GM23338 (cell line): ENCODE measurements at regions not wholly inside any gene's neighbourhood (a gene's known extent, or its start where the extent isn't known, plus 50 kb on each side); places are given as distances from the start of the nearest gene placed in this dataset.

Source experiments
- EZH2 ChIP-seq: fragments of 200-600 bp; sonication (generic); IDR thresholded peaks from one replicate; pipeline ENCODE4 v1.8.0; 2017; ENCODE audit warnings: antibody characterized with exemption, mild to moderate bottlenecking, low read depth; ENCODE audit not compliant: unreplicated experiment
- EZH2phosphoT487 ChIP-seq: fragments of 200-600 bp; sonication (generic); IDR thresholded peaks from one replicate; pipeline ENCODE4 v1.8.1; 2018; ENCODE audit warnings: antibody characterized with exemption; ENCODE audit not compliant: unreplicated experiment
- JUNB ChIP-seq: IDR thresholded peaks from one replicate; pipeline ENCODE4 v1.6.1; 2016; ENCODE audit warnings: antibody characterized with exemption; ENCODE audit not compliant: unreplicated experiment
- POLR2AphosphoS5 ChIP-seq: IDR thresholded peaks from 2 replicates; pipeline ENCODE4 v1.6.1; 2016; ENCODE audit warnings: antibody characterized with exemption, low read depth
- ZNF331 ChIP-seq: fragments of 250-450 bp; sonication (Bioruptor Pico); IDR thresholded peaks from 2 replicates; pipeline ENCODE4 v1.5.0; 2020; ENCODE audit warnings: low read depth, mild to moderate bottlenecking, moderate library complexity
- TF ChIP-seq, protein P1 (sequence below), 2 experiments: fragments of 200-600 bp in 1 of 2; sonication (generic) in 1 of 2; conservative IDR thresholded peaks; 2 replicates each; pipeline versions ENCODE4 v1.5.1 to v1.6.1; 2016 to 2017; ENCODE audit warnings: antibody characterized with exemption in 2 of 2, low read depth in 2 of 2, mild to moderate bottlenecking in 2 of 2, moderate library complexity in 1 of 2
- TF ChIP-seq, protein P2 (sequence below): IDR thresholded peaks from one replicate; pipeline ENCODE4 v1.6.1; 2018; ENCODE audit warnings: antibody characterized with exemption; ENCODE audit not compliant: unreplicated experiment

DNA sequence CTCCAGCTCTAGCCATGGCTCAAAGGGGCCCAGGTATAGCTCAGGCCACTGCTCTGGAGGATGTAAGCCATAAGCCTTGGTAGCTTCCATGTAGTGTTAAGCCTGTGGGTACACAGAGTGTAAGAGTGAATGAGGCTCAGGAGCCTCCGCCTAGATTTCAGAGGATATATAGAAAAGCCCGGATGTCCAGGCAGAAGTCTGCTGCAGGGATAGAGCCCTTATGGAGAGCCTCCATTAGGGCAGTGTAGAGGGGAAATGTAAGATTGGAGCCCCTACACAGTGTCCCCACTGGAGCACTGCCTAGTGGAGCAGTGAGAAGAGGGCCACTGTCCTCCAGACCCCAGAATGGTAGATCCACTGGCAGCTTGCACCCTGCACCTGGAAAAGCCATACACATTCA lies 240.8 kb upstream of the KLF14 start:
- TF ChIP-seq JUNB (no peak), POLR2AphosphoS5 (no peak), EZH2phosphoT487 (no peak), EZH2 (no peak), ZNF331 (no peak)
- TF ChIP-seq, protein P1, sequence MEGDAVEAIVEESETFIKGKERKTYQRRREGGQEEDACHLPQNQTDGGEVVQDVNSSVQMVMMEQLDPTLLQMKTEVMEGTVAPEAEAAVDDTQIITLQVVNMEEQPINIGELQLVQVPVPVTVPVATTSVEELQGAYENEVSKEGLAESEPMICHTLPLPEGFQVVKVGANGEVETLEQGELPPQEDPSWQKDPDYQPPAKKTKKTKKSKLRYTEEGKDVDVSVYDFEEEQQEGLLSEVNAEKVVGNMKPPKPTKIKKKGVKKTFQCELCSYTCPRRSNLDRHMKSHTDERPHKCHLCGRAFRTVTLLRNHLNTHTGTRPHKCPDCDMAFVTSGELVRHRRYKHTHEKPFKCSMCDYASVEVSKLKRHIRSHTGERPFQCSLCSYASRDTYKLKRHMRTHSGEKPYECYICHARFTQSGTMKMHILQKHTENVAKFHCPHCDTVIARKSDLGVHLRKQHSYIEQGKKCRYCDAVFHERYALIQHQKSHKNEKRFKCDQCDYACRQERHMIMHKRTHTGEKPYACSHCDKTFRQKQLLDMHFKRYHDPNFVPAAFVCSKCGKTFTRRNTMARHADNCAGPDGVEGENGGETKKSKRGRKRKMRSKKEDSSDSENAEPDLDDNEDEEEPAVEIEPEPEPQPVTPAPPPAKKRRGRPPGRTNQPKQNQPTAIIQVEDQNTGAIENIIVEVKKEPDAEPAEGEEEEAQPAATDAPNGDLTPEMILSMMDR (conservative IDR thresholded peaks at IDR 0.05; ENCODE audit: low read depth in 2 of 2): no peak
- TF ChIP-seq, protein P2, sequence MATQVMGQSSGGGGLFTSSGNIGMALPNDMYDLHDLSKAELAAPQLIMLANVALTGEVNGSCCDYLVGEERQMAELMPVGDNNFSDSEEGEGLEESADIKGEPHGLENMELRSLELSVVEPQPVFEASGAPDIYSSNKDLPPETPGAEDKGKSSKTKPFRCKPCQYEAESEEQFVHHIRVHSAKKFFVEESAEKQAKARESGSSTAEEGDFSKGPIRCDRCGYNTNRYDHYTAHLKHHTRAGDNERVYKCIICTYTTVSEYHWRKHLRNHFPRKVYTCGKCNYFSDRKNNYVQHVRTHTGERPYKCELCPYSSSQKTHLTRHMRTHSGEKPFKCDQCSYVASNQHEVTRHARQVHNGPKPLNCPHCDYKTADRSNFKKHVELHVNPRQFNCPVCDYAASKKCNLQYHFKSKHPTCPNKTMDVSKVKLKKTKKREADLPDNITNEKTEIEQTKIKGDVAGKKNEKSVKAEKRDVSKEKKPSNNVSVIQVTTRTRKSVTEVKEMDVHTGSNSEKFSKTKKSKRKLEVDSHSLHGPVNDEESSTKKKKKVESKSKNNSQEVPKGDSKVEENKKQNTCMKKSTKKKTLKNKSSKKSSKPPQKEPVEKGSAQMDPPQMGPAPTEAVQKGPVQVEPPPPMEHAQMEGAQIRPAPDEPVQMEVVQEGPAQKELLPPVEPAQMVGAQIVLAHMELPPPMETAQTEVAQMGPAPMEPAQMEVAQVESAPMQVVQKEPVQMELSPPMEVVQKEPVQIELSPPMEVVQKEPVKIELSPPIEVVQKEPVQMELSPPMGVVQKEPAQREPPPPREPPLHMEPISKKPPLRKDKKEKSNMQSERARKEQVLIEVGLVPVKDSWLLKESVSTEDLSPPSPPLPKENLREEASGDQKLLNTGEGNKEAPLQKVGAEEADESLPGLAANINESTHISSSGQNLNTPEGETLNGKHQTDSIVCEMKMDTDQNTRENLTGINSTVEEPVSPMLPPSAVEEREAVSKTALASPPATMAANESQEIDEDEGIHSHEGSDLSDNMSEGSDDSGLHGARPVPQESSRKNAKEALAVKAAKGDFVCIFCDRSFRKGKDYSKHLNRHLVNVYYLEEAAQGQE: no peak
